Hepatocyte (in vitro differentiated cells): ENCODE measurements at regions not wholly inside any gene's neighbourhood (a gene's known extent, or its start where the extent isn't known, plus 50 kb on each side); places are given as distances from the start of the nearest gene placed in this dataset.

Experiments used
- DNase-seq: peaks from one replicate; pipeline ENCODE4 v3.0.0-alpha.2; 2016; ENCODE audit warnings: low spot score
- H2AFZ ChIP-seq: fragments of 200-600 bp; sonication (generic); 2 replicates; pipeline ENCODE4 v1.6.0; 2016; ENCODE audit warnings: antibody characterized with exemption, mild to moderate bottlenecking
- H3K27ac ChIP-seq: fragments of 200-600 bp; sonication (generic); 2 replicates; pipeline ENCODE4 v1.5.1; 2016; ENCODE audit warnings: mild to moderate bottlenecking
- H3K27me3 ChIP-seq: fragments of 200-600 bp; sonication (generic); 2 replicates; pipeline ENCODE4 v1.6.1; 2016
- H3K36me3 ChIP-seq: fragments of 200-600 bp; sonication (generic); replicated peaks from 2 replicates; pipeline ENCODE4 v1.5.1; 2016; ENCODE audit warnings: low read depth; ENCODE audit not compliant: insufficient read depth
- H3K4me1 ChIP-seq: fragments of 200-600 bp; sonication (generic); 2 replicates; pipeline ENCODE4 v1.5.1; 2016; ENCODE audit warnings: mild to moderate bottlenecking, moderate library complexity; ENCODE audit not compliant: insufficient read depth
- H3K4me2 ChIP-seq: fragments of 200-600 bp; sonication (generic); 2 replicates; pipeline ENCODE4 v1.6.0; 2016
- H3K4me3 ChIP-seq: fragments of 200-600 bp; sonication (generic); 2 replicates; pipeline ENCODE4 v1.5.1; 2016; ENCODE audit warnings: mild to moderate bottlenecking
- H3K79me2 ChIP-seq: fragments of 200-600 bp; sonication (generic); 2 replicates; pipeline ENCODE4 v1.6.0; 2017; ENCODE audit warnings: mild to moderate bottlenecking
- H3K9me2 ChIP-seq: fragments of 200-600 bp; sonication (generic); replicated peaks from 2 replicates; pipeline ENCODE4 v1.6.0; 2017; ENCODE audit warnings: mild to moderate bottlenecking; ENCODE audit not compliant: insufficient read depth
- H3K9me3 ChIP-seq: fragments of 200-600 bp; sonication (generic); 2 replicates; pipeline ENCODE4 v1.5.1; 2016; ENCODE audit warnings: low read depth, mild to moderate bottlenecking
- H4K20me1 ChIP-seq: fragments of 200-600 bp; sonication (generic); 2 replicates; pipeline ENCODE4 v1.6.0; 2016; ENCODE audit warnings: mild to moderate bottlenecking; ENCODE audit not compliant: insufficient read depth, poor library complexity, severe bottlenecking
- CTCF ChIP-seq: fragments of 200-600 bp; sonication (generic); IDR thresholded peaks from 2 replicates; pipeline ENCODE4 v1.5.1; 2016; ENCODE audit warnings: antibody characterized with exemption, mild to moderate bottlenecking; ENCODE audit not compliant: poor library complexity
- EZH2 ChIP-seq: fragments of 200-600 bp; sonication (generic); IDR thresholded peaks from 2 replicates; pipeline ENCODE4 v1.6.1; 2016; ENCODE audit warnings: antibody characterized with exemption, mild to moderate bottlenecking, borderline replicate concordance
- EZH2phosphoT487 ChIP-seq: fragments of 200-600 bp; sonication (generic); IDR thresholded peaks from one replicate; pipeline ENCODE4 v1.6.1; 2018; ENCODE audit warnings: antibody characterized with exemption, mild to moderate bottlenecking, low read depth, moderate library complexity; ENCODE audit not compliant: unreplicated experiment, severe bottlenecking
- WGBS: methylation state at CpG from one replicate; pipeline ENCODE4 v1.1.6; 2016; ENCODE audit warnings: low lambda C conversion rate; ENCODE audit errors: missing lambda C conversion rate; 5-methylcytosine and 5-hydroxymethylcytosine counted together

- H3K9me2 ChIP-seq = no peaks in the 10 kb centered on the region
- no peak overlapping the region for H3K4me3 ChIP-seq
- no peaks in the 10 kb centered on the region for H4K20me1 ChIP-seq
- H3K27ac ChIP-seq = no peak overlapping the region
- TF ChIP-seq EZH2 (no peak), CTCF (no peak), EZH2phosphoT487 (no peak)
- no peaks in the 10 kb centered on the region for H3K4me1 ChIP-seq
- DNase-seq = peak; percentile 15
- H2AFZ ChIP-seq = no peak overlapping the region
- no peaks in the 10 kb centered on the region for H3K36me3 ChIP-seq
- H3K79me2 ChIP-seq = no peaks in the 10 kb centered on the region
- H3K27me3 ChIP-seq = no peaks in the 10 kb centered on the region
- H3K4me2 ChIP-seq = no peak overlapping the region
- no peaks in the 10 kb centered on the region for H3K9me3 ChIP-seq
These were observed 417.6 kb downstream of the AASDHPPT start for GRCh38 chr11:106495046-106495445.

GRCh38 chr11:106496677-106497076 lies 419.2 kb downstream of the AASDHPPT start:
- DNase-seq = no peak
- Histone ChIP-seq H4K20me1 (no peaks in the 10 kb centered on the region), H3K4me3 (no peak overlapping the region), H3K79me2 (no peaks in the 10 kb centered on the region), H3K4me2 (no peak overlapping the region), H3K27me3 (no peaks in the 10 kb centered on the region), H2AFZ (no peak overlapping the region), H3K9me3 (no peaks in the 10 kb centered on the region), H3K36me3 (no peaks in the 10 kb centered on the region), H3K9me2 (no peaks in the 10 kb centered on the region), H3K4me1 (no peaks in the 10 kb centered on the region), H3K27ac (no peak overlapping the region)
- TF ChIP-seq CTCF = no peak
- no peak for TF ChIP-seq EZH2phosphoT487
- no peak for TF ChIP-seq EZH2
- 90% methylated on average over 2 of the region's 2 CpGs for WGBS

- WGBS = 93% methylated on average over 9 of the region's 9 CpGs
- no peak for DNase-seq
- Histone ChIP-seq H4K20me1 (no peaks in the 10 kb centered on the region), H3K4me2 (no peak overlapping the region), H3K27me3 (no peaks in the 10 kb centered on the region), H3K9me2 (no peaks in the 10 kb centered on the region), H3K79me2 (no peaks in the 10 kb centered on the region), H3K27ac (no peak overlapping the region), H3K36me3 (no peaks in the 10 kb centered on the region), H3K9me3 (no peaks in the 10 kb centered on the region), H3K4me3 (no peak overlapping the region), H2AFZ (no peak overlapping the region), H3K4me1 (no peaks in the 10 kb centered on the region)
- no peak for TF ChIP-seq EZH2phosphoT487
- TF ChIP-seq EZH2 = no peak
- no peak for TF ChIP-seq CTCF
These were observed 419.9 kb downstream of the AASDHPPT start for GRCh38 chr11:106497321-106497720.

GRCh38 chr11:106497822-106498221 lies 420.4 kb downstream of the AASDHPPT start:
- no peak overlapping the region for H3K27ac ChIP-seq
- no peak overlapping the region for H3K4me3 ChIP-seq
- H3K79me2 ChIP-seq = no peaks in the 10 kb centered on the region
- no peak for TF ChIP-seq EZH2
- no peak for TF ChIP-seq CTCF
- no peak for TF ChIP-seq EZH2phosphoT487
- 77% methylated on average over 2 of the region's 2 CpGs for WGBS
- H3K27me3 ChIP-seq = no peaks in the 10 kb centered on the region
- H3K9me2 ChIP-seq = no peaks in the 10 kb centered on the region
- H3K9me3 ChIP-seq = no peaks in the 10 kb centered on the region
- no peaks in the 10 kb centered on the region for H4K20me1 ChIP-seq
- no peak overlapping the region for H3K4me2 ChIP-seq
- no peaks in the 10 kb centered on the region for H3K36me3 ChIP-seq
- no peak overlapping the region for H2AFZ ChIP-seq
- H3K4me1 ChIP-seq = no peaks in the 10 kb centered on the region
- DNase-seq = no peak
